Activated naive CD8-positive, alpha-beta T cell treated with anti-CD3 and anti-CD28 coated beads, Interleukin-2, amount 50 U/mL, for 24 hours (primary cell): ENCODE measurements at regions not wholly inside any gene's neighbourhood (a gene's known extent, or its start where the extent isn't known, plus 50 kb on each side); places are given as distances from the start of the nearest gene placed in this dataset.

ENCODE experiments used
- ATAC-seq: fragments of 150-1000 bp; cut with Tn5 transposase; one replicate; pipeline ENCODE4 v1.10.0; 2021
- DNase-seq: peaks from one replicate; pipeline ENCODE4 v3.0.0; 2021
- H3K27ac Mint-ChIP-seq: one replicate; pipeline ENCODE4 v1.8.0; 2021; ENCODE audit warnings: mild to moderate bottlenecking, mixed read lengths
- H3K27me3 Mint-ChIP-seq: one replicate; pipeline ENCODE4 v1.8.0; 2021; ENCODE audit warnings: mixed read lengths
- H3K36me3 Mint-ChIP-seq: one replicate; pipeline ENCODE4 v1.8.0; 2021; ENCODE audit warnings: low read depth, mixed read lengths
- H3K4me1 Mint-ChIP-seq: one replicate; pipeline ENCODE4 v1.8.0; 2021; ENCODE audit warnings: mixed read lengths
- H3K4me3 Mint-ChIP-seq: one replicate; pipeline ENCODE4 v1.8.0; 2021; ENCODE audit warnings: mild to moderate bottlenecking, moderate library complexity, mixed read lengths
- H3K9me3 Mint-ChIP-seq: one replicate; pipeline ENCODE4 v1.8.0; 2021; ENCODE audit warnings: mixed read lengths

GRCh38 chr10:123494301-123494808, 171.8 kb upstream of the GPR26 start:
- peak; percentile 71 for ATAC-seq
- H3K27me3 Mint-ChIP-seq = peaks cover 7% of the 10 kb centered on the region
- no peaks in the 10 kb centered on the region for H3K36me3 Mint-ChIP-seq
- H3K9me3 Mint-ChIP-seq = no peaks in the 10 kb centered on the region
- no peak for DNase-seq
- H3K4me1 Mint-ChIP-seq = no peaks in the 10 kb centered on the region
- no peak overlapping the region for H3K4me3 Mint-ChIP-seq
- no peak overlapping the region for H3K27ac Mint-ChIP-seq

GRCh38 chr10:123496375-123496774, 169.8 kb upstream of the GPR26 start:
- H3K4me1 Mint-ChIP-seq = no peaks in the 10 kb centered on the region
- no peaks in the 10 kb centered on the region for H3K9me3 Mint-ChIP-seq
- H3K36me3 Mint-ChIP-seq = no peaks in the 10 kb centered on the region

GRCh38 chr10:123496996-123497660, 169.0 kb upstream of the GPR26 start:
- H3K9me3 Mint-ChIP-seq = no peaks in the 10 kb centered on the region
- no peaks in the 10 kb centered on the region for H3K36me3 Mint-ChIP-seq
- no peak overlapping the region for H3K4me3 Mint-ChIP-seq
- no peaks in the 10 kb centered on the region for H3K4me1 Mint-ChIP-seq
- ATAC-seq = no peak
- DNase-seq = no peak
- peaks cover 2% of the 10 kb centered on the region for H3K27me3 Mint-ChIP-seq
- H3K27ac Mint-ChIP-seq = no peak overlapping the region

More at GRCh38 chr10:123496375-123496774, 169.8 kb upstream of the GPR26 start:
- no peak overlapping the region for H3K27ac Mint-ChIP-seq
- no peak overlapping the region for H3K4me3 Mint-ChIP-seq
- DNase-seq (no peak), ATAC-seq (no peak)
- peaks cover 7% of the 10 kb centered on the region for H3K27me3 Mint-ChIP-seq

- Mint-ChIP-seq H3K4me1 (no peaks in the 10 kb centered on the region), H3K4me3 (no peak overlapping the region), H3K27me3 (no peaks in the 10 kb centered on the region), H3K9me3 (no peaks in the 10 kb centered on the region), H3K27ac (no peak overlapping the region), H3K36me3 (no peaks in the 10 kb centered on the region)
- no peak for DNase-seq
- ATAC-seq = no peak
These were observed 166.0 kb upstream of the GPR26 start for GRCh38 chr10:123500110-123500509.

- no peak for ATAC-seq
- H3K9me3 Mint-ChIP-seq = no peaks in the 10 kb centered on the region
- no peak overlapping the region for H3K27ac Mint-ChIP-seq
- H3K4me1 Mint-ChIP-seq = no peaks in the 10 kb centered on the region
- H3K27me3 Mint-ChIP-seq = peaks cover under 1% of the 10 kb centered on the region
- no peaks in the 10 kb centered on the region for H3K36me3 Mint-ChIP-seq
- H3K4me3 Mint-ChIP-seq = no peak overlapping the region
- no peak for DNase-seq
These were observed 165.0 kb upstream of the GPR26 start for GRCh38 chr10:123501148-123501547.

- H3K4me1 Mint-ChIP-seq = no peaks in the 10 kb centered on the region
- DNase-seq (no peak), ATAC-seq (no peak)
- H3K27me3 Mint-ChIP-seq = peaks cover 2% of the 10 kb centered on the region
- no peak overlapping the region for H3K4me3 Mint-ChIP-seq
- no peak overlapping the region for H3K27ac Mint-ChIP-seq
- no peaks in the 10 kb centered on the region for H3K36me3 Mint-ChIP-seq
- H3K9me3 Mint-ChIP-seq = no peaks in the 10 kb centered on the region
These were observed 163.2 kb upstream of the GPR26 start for GRCh38 chr10:123502983-123503382.

- no peak for DNase-seq
- Mint-ChIP-seq H3K4me3 (no peak overlapping the region), H3K27ac (no peak overlapping the region), H3K27me3 (peaks cover 2% of the 10 kb centered on the region), H3K36me3 (no peaks in the 10 kb centered on the region), H3K9me3 (no peaks in the 10 kb centered on the region), H3K4me1 (no peaks in the 10 kb centered on the region)
- ATAC-seq = no peak
These were observed 159.7 kb upstream of the GPR26 start for GRCh38 chr10:123506455-123506854.

GRCh38 chr10:123507298-123507697, 158.9 kb upstream of the GPR26 start:
- Mint-ChIP-seq H3K27ac (no peak overlapping the region), H3K27me3 (peaks cover 2% of the 10 kb centered on the region), H3K36me3 (no peaks in the 10 kb centered on the region), H3K4me1 (no peaks in the 10 kb centered on the region), H3K4me3 (no peak overlapping the region), H3K9me3 (no peaks in the 10 kb centered on the region)
- DNase-seq (no peak), ATAC-seq (no peak)

- Mint-ChIP-seq H3K27ac (no peak overlapping the region), H3K4me3 (no peak overlapping the region), H3K4me1 (no peaks in the 10 kb centered on the region), H3K27me3 (peaks cover 2% of the 10 kb centered on the region), H3K36me3 (no peaks in the 10 kb centered on the region), H3K9me3 (no peaks in the 10 kb centered on the region)
- DNase-seq (no peak), ATAC-seq (no peak)
These were observed 156.8 kb upstream of the GPR26 start for GRCh38 chr10:123509338-123509737.

- Mint-ChIP-seq H3K4me3 (no peak overlapping the region), H3K4me1 (no peaks in the 10 kb centered on the region), H3K27me3 (peaks cover 4% of the 10 kb centered on the region), H3K9me3 (no peaks in the 10 kb centered on the region), H3K36me3 (no peaks in the 10 kb centered on the region), H3K27ac (no peak overlapping the region)
- no peak for ATAC-seq
- no peak for DNase-seq
These were observed 153.0 kb upstream of the GPR26 start for GRCh38 chr10:123512901-123513775.

- ATAC-seq = no peak
- Mint-ChIP-seq H3K9me3 (no peaks in the 10 kb centered on the region), H3K36me3 (no peaks in the 10 kb centered on the region), H3K27ac (no peak overlapping the region), H3K4me3 (no peak overlapping the region), H3K4me1 (no peaks in the 10 kb centered on the region), H3K27me3 (peaks cover 4% of the 10 kb centered on the region)
- no peak for DNase-seq
These were observed 152.3 kb upstream of the GPR26 start for GRCh38 chr10:123513870-123514269.

- ATAC-seq (no peak), DNase-seq (no peak)
- H3K4me3 Mint-ChIP-seq = no peak overlapping the region
- H3K36me3 Mint-ChIP-seq = no peaks in the 10 kb centered on the region
- peaks cover 4% of the 10 kb centered on the region for H3K27me3 Mint-ChIP-seq
- H3K9me3 Mint-ChIP-seq = no peaks in the 10 kb centered on the region
- no peaks in the 10 kb centered on the region for H3K4me1 Mint-ChIP-seq
- H3K27ac Mint-ChIP-seq = no peak overlapping the region
These were observed 151.2 kb upstream of the GPR26 start for GRCh38 chr10:123514996-123515395.

GRCh38 chr10:123515661-123516060, 150.5 kb upstream of the GPR26 start:
- peaks cover 4% of the 10 kb centered on the region for H3K27me3 Mint-ChIP-seq
- DNase-seq (no peak), ATAC-seq (no peak)
- no peak overlapping the region for H3K27ac Mint-ChIP-seq
- H3K36me3 Mint-ChIP-seq = no peaks in the 10 kb centered on the region
- H3K9me3 Mint-ChIP-seq = no peaks in the 10 kb centered on the region
- H3K4me1 Mint-ChIP-seq = no peaks in the 10 kb centered on the region
- H3K4me3 Mint-ChIP-seq = no peak overlapping the region

GRCh38 chr10:123516291-123516690, 149.9 kb upstream of the GPR26 start:
- Mint-ChIP-seq H3K27me3 (peaks cover 4% of the 10 kb centered on the region), H3K4me3 (no peak overlapping the region), H3K9me3 (no peaks in the 10 kb centered on the region), H3K36me3 (no peaks in the 10 kb centered on the region), H3K4me1 (no peaks in the 10 kb centered on the region), H3K27ac (no peak overlapping the region)
- DNase-seq = no peak
- ATAC-seq = no peak

GRCh38 chr10:123517426-123517825, 148.7 kb upstream of the GPR26 start:
- no peak for DNase-seq
- no peaks in the 10 kb centered on the region for H3K9me3 Mint-ChIP-seq
- no peaks in the 10 kb centered on the region for H3K36me3 Mint-ChIP-seq
- peaks cover 4% of the 10 kb centered on the region for H3K27me3 Mint-ChIP-seq
- H3K27ac Mint-ChIP-seq = no peak overlapping the region
- no peak overlapping the region for H3K4me3 Mint-ChIP-seq
- ATAC-seq = no peak
- no peaks in the 10 kb centered on the region for H3K4me1 Mint-ChIP-seq
